GM18951 (cell line): ENCODE measurements at regions not wholly inside any gene's neighbourhood (a gene's known extent, or its start where the extent isn't known, plus 50 kb on each side); places are given as distances from the start of the nearest gene placed in this dataset.

Experiments
- POLR2A ChIP-seq: IDR thresholded peaks from 4 replicates; pipeline ENCODE4 v1.6.1; 2011; ENCODE audit warnings: mild to moderate bottlenecking; ENCODE audit not compliant: insufficient read length, insufficient read depth; ENCODE audit errors: extremely low read depth
- in situ Hi-C: fragments of 300-500 bp; cut with MboI; formaldehyde crosslinking; loops from one replicate; pipeline ENCODE4 v1.12.0; 2022; ENCODE audit warnings: low sequenced_read_pairs, mixed read lengths, inconsistent platforms; ENCODE audit not compliant: unreplicated experiment

DNA sequence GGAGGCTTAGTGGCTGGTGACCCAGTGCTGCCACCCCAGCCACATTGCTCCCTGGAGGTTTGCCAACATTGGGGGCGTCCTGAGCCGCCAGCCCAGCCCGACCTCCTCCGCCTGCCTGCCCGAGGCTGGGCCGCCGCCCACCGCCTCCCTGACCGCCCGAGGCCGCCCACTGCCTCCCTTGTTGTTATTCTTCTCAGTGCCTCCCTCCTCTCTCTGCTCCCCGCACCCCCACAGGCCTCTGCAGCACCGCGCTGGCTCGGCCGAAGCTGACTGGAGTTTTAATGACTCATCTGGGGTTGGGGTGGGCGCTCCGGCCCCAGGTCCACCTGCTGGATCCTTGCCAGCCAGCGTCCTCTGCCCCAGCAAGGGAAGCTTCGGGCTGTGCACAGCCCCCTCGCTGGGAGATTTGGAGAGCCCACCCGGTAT, 102.5 kb downstream of the RBFOX3 start:
- TF ChIP-seq POLR2A = no peak
- in situ Hi-C loops = no loop called here

DNA sequence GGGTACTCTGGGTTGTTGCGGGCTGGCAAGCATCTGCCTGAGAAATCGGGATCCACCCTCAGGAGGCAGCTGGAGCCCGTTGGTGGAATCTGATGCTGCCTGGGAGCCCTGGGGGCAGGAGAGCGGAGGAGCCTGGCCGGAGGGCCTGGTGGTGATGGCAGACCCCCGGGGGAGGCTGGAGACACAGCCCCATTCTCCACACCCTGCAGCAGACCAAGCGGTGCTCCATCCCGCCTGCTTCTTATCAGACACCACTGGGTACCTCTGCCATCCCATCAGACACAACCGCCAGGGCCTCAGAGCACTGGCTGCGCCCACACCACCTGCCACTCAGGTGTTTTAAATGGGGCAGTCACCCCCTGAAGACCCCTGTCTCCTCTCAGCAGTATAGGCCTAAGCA, 103.9 kb downstream of the RBFOX3 start:
- in situ Hi-C loops = no loop called here
- TF ChIP-seq POLR2A = no peak

DNA sequence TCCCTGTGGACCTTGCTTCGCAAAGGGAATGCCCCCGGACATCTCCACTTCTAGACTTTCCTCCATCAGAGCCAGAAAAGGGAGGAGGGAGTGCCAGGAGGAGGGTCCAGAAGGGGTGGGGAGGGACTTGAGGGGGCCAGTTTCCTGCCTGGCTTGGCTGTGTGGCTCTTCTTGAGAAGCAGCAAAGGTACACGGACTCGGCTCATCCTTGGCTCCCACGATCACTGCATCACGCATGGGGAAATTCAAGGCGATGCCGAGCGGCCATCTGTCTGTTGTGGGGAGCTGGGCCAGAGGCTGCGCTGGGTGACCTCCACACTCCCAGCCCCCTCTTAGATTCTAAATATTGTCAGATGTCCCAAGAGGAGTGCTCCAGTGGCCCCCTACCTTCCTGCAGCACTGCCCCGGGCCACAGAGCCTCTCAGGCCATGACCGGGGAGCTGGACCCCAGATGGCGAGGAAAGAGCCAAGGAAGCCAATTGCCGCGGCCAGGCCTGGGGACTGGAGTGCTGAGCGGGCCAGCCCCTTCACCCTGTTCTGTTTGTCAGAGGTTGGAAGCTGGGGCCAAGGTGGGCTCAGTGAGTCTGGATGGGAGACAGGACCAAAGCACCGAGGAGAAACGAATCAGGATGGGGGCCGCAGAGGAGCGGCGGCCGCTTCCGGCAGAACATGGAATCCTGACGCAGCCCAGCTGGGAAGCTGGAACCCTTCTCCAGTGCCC, 104.5 kb downstream of the RBFOX3 start:
- TF ChIP-seq POLR2A = no peak
- in situ Hi-C loops = no loop called here

DNA sequence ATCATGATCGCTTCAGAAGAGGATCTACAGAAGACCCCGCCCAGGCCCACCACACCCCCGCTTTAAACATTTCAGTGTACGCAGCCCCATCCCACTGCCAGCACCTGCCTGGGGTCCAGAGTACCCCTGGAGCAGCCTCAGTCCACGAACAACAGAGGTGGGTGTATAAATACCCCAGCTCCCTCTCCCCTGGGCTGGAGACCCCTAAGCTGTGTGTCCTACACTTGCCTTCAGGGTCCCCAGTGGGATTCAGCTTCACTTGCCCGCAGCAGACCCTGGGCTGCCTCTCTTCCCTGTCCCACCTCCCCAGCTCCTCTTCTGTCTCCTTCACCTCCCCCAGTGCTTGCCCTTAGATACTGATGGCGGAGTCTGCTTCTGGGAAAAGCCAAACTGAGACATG, 105.7 kb downstream of the RBFOX3 start:
- in situ Hi-C loops = no loop called here
- TF ChIP-seq POLR2A = no peak

DNA sequence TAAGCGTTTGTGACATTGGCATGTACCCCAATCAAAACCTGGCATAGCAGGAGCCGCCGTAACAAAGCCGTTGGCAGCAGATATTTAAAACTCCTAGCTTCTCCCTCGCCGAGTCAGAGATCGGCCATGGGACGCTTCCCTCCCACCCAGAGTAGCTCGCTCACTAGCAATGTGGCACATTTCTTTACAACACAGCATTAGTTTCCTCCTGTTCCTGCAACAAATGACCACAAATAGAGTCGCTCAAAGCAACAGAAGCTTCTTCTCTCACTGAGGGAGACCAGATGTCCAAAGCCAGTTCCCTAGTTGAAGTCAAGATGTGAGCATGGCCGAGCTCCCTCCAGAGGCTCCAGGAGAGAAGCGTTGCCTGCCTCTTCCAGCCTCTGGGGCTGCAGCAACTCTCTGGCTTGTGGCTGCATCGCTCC, 106.7 kb downstream of the RBFOX3 start:
- in situ Hi-C loops = no loop called here
- no peak for TF ChIP-seq POLR2A

DNA sequence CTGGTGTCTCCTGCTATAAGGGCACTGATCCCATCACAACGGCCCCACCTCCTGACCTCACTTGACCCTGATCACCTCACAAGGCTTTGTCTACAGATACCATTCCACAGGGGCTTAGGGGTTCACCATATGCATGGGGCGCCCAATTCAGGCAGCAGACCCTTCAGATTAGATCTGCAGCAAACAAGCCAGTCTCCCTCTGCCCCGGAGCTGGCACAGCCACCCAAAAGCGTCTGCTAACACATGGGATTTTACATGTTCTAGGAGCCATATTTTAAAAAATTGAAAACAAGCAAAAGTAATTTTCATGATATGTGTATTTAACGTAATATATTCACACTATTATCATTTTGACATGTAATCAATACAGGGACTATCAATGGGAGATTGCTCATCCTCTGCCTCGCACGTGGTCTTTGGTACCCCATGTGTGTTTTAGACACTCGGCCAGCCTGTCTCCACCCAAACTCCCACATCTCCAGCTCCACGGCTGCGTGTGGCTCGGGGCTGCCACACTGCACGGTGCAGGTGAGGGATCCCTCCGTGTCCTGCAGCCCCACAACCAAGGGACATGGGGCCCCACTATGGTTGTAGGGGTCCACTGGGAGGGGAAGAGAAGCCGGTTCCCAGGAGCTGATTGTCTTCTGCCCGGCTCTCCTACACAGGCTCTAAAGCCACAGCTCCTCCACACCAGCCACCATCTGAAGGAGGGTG, 107.6 kb downstream of the RBFOX3 start:
- TF ChIP-seq POLR2A = no peak
- in situ Hi-C loops = no loop called here

DNA sequence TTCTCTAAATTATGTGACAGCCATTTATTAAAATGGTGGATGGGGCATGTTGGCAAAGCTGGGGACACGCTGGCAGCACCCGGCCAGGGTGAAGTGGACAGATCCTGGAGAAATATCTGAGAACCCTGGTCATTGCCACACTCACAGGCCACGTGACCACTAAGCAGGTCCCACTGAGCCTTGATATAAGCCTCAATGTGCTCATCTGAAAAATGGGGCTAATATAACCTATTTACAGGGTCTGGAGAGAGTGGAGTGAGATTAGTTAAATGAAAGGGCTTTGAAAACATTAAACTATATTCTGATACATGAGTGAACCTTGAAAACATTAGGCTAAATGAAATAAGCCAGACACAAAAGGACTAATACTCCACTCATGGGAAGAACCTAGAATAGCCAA, 108.9 kb downstream of the RBFOX3 start:
- in situ Hi-C loops = no loop called here
- TF ChIP-seq POLR2A = no peak

DNA sequence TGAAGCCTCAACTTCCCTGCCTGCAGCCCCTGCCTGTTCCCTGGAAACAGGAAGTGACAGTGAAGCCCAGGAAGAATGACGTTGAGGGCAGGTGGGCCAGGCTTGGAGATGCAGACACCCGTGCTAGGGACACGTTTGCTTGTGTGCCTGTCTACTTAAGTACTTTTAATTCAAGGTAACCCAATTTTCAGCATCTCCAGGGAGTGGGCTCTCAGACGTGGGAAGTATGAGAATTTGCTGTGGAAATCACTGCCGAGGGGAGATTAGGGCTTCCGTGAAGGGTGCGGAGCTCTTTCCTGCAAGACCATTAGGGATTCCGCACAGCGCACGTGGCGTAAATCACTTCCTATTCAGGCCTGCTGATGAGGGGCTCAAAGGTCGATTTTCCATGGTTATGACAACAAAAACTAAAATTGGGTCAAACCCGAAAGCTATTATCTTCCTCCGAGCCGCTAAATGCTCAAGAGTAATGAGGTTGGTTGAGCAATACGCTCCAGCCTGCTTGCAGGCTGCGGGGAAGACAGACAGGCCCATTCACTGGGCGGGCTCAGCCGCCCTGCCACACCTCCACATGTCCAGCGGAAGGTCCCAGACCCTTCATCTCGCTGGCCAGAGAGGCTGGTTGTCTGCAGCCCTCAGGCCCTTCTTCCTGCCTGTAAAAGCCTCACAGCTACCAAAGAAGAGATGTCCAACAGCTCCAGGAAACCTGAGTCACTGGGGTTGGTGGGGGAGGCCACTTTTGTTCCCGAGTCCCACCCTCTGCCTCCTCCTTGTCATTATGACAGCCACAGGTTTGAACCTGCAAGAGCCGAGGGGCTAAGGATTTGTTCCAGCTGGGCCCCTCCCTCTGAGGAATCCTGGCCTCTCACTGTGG, 109.9 kb downstream of the RBFOX3 start:
- in situ Hi-C loops = no loop called here
- TF ChIP-seq POLR2A = no peak

DNA sequence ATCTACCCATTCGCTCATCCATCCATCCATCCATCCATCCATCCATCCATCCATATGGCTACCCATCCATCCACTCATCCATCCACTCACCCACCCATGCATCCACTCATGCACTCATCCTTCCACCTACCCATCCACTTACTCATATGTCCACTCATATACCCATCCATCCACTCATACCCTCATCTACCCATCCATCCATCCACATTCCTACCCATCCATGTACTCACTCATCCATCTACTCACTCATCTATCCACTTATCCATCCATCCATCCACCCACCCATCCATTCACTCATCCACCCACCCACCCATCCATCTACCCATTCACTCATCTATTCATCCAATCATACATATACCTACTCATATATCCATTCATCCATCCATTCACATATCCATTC, 112.0 kb downstream of the RBFOX3 start:
- TF ChIP-seq POLR2A = no peak
- in situ Hi-C loops = no loop called here

DNA sequence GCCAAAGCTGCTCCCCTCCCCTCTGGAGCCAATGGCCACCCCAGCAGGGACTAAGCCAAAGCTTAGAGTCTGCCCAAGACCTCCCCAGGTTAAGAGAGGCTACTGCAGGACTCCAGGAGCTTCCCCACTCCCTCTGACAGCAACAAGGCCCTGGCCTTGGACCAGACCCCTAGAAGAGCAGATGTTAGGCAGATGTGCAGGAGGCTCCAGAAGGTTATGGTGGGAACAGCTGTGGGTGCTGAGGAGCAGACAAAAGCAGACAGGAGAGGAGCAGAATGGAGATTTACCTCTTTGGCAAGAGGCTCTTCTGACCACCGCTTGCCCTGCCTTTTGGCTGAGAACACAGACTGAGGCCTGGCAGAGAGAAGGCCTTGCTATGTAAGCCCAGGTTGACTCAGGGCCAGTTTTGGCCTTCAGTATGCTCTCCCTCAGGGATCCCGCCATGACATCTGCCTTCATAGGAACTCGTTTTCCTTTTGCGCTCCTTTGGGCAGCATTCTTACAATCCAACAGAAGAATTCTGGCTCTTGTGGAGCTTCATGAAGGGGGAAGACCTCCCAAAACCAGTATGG, 113.0 kb downstream of the RBFOX3 start:
- no peak for TF ChIP-seq POLR2A
- in situ Hi-C loops = no loop called here

DNA sequence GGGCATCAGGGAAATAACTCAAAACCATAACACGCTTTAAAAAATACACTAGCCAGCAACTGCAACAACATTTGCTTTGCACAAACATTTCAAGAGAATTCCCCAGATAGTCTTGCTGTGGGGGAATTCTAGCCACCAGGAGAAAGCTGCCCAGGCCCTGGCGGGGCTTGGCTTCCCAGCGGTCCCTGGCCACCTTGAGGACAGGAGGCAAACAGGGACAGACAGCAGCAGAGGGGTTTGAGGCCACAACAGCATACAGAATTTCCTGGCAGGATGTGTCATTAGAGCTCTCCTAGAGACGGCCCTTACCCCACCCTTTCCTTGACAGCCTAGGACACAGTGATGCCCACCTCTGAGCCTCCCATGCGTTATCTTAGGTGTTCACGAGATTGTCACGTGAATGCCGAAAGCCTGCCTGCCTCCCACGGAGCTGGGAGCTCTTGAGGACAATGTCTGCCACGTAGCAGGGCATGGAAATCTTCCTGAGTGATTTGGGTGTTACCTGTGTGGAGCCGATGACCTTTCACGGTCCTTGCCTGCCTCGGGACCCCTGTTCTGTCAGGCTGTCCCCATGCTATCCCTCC, 114.3 kb downstream of the RBFOX3 start:
- no peak for TF ChIP-seq POLR2A
- in situ Hi-C loops = no loop called here

DNA sequence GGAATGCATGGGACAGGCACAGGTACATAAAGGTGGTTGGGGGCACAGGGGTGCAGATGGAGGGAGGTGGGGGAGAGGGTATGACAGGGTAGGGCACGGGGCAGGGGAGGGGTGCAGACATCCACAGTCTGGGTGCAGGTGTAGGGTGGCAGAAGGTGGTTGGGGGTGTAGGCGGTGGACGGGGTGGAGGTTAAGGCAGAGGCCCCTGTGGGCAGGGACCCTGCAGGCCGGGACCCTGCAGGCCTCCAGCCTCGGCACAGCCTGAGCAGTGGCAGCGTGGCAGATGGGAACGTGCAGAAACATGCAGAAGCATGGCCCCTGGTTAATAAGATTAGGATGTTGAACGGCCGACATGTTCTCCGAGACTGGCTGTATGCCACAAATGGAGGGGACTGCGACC, 115.2 kb downstream of the RBFOX3 start:
- TF ChIP-seq POLR2A = no peak
- in situ Hi-C loops = no loop called here

DNA sequence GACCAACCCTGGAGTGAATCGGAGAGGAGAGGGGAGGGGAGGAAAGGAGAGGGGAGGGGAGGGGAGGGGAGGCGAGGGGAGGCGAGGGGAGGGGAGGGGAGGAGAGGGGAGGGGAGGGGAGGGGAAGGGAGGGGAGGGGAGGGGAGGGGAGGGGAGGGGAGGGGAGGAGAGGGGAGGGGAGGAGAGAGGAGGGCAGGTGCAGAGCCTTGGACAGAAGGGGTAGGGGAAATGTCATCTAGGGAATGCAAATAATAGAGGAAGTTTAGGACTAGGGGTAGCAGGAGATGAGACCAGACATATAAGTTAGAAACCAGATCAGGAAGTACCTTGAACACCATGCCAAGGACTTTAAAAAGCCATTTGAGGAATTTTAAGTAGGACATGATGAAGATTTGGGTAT, 119.8 kb downstream of the RBFOX3 start:
- in situ Hi-C loops = no loop called here

More for the DNA sequence above, 119.8 kb downstream of the RBFOX3 start:
- no peak for TF ChIP-seq POLR2A
